ENCODE measurements at regions not wholly inside any gene's neighbourhood (a gene's known extent, or its start where the extent isn't known, plus 50 kb on each side); places are given as distances from the start of the nearest gene placed in this dataset.

DNA sequence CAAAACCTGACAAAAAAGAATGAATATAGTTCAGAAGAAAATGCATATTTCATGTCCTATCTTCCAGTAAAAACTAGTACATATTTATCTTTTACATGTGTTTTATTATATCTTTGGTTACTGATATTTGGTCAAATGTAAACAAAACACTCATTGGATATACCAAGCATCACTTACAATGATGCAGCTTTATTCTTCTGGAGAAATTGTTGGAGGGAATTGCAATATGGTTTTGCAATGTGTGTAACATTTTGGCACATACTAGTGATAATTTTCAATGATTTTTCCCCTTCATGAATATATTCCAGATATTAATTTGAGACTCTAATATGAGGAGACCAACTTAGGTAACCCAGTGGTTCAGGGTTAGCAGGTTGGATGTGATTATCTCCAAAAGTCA is 146.1 kb downstream of the ZC3H11B start:
- no peak for DNase-seq

DNA sequence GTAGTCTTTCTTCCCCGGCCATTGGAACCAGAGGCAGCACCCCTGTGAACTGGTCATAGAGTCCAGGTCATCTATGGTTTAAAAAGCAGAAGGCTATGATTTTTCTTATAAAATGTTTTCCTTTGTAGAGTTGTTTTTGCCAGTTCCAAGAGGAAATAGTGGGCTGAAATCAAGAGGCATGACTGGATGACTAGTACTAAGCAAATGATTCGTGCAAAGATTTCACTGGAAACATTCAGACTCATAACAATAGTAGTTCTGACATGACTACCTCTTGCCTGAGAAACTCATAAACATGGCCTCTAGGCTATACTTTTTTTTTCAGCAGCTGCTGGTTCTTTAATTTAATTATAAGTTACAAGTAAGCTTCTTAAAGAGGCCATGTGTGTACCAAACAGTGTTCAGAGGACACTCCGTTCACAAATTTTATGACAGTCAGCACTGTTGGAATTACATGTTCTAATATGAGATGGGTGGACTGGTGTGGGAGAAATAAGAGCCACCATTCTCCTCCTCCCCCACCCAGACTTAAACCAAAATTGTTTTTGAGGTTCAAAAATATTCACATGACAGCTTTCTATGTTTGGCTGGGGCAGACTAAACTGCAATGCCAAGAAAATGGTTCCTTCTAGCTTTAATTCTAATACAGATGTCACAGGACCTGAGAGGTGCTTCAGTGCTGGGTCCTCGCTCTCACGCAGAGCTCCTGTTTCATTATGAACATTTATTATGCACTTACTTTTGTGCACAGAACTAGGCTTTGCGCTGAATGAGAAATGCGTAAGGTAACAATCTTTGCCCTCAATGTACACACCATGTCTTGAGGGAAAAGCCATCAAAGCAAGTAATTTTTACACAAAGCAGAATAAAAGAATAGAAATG is 147.5 kb downstream of the ZC3H11B start:
- DNase-seq: peak; percentile 75

DNA sequence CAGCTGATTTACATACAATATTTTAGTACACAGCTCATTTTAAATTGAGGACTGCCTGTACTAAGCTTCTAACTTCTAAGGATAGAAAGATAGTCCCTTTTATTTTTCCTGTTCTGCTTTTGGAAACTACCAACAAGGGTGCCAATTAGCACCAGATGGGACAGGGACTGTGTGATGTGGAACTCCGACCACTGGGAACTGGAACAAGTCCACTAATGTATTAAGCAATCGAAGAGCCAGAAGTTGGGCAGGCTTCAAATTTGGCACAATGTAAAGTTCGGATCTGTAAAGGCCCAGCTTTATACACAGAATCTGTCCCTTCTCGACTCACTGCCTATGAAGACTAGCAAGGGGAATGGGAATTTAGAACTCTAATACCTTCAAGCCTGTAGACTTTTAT is 149.3 kb downstream of the ZC3H11B start:
- DNase-seq: no peak

DNA sequence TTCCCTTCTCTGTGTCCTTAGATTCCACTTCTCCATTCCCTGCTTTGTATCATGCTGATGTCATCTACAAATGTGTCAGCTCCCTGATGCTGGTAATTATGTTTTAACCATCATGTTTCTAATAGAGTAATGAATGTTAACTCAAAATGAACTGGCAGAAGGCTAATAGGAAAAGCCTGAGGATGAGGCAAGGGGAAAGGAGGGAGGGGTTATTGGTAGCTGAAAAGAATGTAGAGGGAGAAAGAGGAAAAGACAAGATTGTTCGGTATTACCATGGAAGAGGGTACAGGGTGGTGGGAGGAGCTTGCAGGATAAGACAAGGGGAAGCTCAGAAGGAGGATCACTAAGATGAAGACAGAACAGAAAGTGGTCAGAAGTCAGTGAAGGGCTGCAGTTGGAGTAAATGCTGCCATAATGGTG is 150.9 kb downstream of the ZC3H11B start:
- DNase-seq: peak; percentile 69

DNA sequence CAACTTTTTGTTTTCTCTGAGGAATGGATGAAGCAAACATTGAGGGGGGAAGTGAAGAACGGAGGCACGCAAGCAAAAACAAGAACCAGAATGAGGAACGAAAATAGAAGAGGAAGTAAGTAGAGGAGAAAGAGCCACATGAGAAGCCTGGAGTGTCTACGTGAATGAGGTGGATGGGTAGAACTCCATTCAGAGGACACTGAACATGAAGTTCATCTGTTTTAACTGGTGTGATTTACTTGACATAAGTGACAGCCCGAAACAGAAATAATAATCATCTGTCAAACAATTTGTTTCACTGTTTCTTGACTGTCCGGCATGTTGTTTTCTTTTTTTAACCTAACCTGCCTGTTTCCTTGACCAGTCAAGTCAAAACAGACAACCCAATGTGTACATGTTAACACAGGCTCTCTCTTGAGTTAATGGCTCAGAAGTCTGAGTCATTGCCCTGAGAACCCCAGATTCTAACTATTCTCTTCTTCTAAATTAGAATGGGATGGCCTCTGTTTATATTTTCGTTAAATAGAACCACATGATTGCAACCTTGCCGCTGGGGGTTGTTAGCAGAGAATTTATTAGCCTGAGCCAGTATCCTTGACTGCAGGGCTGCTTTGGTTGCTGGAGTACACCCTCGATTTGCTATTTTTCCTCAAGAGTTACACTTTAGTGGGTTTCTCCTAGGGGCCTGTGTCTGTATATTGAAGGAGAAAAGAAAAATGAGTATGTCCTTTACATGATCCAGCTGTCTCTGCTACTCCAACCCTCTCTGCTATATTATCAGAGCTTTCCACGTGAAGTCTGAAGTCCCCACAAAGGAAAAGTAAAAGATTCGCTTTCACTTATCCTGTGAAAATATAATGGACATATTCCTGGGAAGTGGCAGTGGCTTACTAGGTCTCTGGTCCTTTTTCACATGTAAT is 151.7 kb downstream of the ZC3H11B start:
- peak; percentile 86 for DNase-seq

DNA sequence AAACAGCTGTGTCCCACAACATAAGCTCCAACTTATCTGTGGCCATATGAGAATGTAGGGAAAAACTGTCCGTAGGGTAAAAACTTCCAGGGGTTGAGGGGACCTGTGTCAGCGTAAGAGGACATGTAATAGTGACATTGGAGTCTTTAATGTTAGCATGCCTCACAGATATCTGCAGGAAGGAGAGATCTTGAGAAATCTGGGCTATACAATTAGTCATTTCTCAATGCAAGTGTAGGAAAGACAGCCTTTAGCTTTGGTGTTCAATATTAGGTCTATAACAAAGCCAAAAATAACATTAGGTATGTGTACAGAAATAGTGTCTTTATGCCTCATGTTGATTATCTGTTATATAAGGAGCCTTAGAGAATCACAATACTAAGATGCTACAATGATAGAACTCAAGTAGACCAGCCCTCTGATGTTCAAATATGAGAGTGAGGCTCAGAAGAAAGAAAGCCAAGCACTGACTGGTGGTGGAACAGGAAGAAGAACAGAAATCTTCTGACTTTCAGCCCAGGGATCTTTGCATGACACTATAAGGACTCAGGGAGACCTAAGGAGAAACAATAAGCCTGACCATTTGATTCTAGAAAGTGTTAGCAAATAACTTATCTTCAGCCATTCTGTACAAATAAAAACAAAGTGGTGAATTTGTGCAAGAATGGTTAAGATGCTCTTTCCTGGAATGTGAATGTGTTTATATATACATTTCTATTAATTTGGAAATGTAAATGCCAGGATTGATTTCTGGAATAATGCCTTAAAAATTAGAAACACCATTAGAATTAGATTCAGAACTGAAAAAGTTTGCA is 152.6 kb downstream of the ZC3H11B start:
- DNase-seq: peak; percentile 48

DNA sequence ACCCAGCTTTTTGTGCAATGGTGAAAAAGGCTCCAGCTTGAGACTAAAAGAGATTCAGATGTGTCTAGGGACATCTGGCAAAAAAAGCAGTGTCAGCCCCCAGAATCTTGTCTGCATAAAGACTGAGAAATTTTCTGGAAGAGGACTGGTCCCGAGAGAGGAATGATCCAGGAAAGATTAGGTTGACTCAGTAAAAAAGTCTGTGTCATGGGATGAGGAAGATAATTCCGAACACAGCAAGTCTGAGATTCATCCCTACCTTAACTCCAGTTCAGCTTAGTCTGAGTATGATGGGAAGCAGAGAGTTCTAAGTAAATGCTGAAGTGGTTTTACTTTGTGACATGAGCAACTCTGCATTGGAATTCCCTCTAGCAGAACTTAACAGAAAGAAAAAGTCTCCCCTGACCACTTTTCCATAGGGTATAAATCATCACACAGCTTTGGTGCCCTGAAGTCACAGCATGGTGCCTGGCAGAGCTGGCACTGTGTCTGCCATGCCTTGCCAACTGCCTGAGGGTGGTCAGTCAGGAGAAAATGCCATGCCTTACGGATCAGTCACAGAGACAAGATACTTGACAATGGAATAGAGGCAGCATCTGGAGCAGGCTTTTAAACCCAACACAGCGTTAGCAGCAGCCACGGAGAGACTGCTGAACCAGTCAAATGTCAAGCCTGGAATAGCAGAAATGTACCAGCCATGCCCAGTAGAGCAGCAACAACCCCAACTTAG is 153.4 kb downstream of the ZC3H11B start:
- DNase-seq: peak; percentile 29

DNA sequence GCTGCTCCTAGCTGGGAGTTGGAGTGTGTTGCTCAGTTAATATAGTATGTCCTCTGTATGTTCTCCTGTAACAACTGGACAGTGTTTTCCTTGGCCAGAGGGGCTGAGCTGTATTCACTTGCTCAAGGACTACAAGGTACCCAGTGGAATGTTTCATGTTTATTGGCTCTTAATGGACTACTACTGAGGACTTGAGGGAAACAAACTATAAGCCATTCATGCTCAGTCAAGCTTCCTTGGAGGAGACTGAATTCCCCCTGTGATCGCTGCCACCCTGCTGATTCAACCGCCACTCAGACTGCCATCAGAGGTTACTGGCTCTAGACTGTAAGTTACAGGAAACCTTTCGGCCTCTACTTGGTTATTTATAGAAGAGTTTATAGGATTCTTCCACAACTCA is 166.6 kb downstream of the ZC3H11B start:
- DNase-seq: no peak

DNA sequence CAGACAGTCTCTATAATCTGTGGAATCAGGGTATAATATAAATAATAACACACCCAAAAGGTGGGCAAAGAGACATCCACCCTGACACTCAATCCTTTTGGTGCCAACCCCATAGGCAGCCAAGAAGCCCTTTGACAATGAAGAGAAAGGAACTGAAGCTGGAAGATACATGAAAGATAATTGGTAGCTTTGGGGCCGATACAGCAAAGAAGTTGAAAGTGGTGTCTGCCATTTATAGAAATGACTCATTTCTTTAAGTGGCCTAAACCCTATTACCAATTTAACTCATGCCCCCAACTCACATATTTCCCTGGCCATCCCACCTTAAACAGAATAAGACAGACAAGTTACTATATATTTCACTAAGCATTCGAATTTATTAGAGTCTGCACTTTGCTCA is 167.0 kb downstream of the ZC3H11B start:
- no peak for DNase-seq

DNA sequence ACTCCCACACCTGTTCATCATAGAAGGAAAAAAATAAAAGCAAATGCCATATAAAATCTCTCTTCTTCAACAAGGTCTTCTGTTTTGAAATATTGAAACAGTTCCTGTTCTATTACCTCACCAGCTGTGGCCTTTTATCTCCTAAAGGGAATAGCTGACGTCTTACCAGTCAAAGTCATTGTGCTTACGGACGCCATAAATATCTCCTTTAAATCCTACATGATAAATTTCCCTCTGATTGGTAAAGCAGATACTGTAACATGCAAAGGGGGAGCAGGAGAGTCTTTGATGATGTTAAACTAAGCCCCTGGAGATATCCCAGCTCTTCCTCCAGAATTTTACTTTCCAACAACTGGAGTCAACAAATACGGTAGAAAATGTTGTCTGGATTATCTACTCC is 168.4 kb downstream of the ZC3H11B start:
- DNase-seq: no peak

DNA sequence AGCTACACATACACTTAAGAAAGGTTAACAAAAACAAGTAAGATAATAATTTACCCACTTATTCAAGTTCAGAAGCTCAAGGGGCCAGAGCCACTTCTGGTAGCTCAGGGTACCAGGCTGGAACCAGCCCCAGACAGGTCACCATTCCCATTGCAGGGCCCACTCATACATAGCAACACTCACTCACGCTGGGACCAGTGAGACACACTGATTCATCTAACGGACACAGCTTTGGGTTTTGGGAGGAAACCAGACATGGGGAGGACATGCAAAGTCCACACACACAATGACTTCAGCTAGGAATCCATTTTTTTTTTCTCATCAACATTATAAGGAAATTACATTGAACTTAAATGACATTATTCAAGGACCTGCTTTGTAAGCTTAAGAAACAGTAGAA is 169.1 kb downstream of the ZC3H11B start:
- no peak for DNase-seq

DNA sequence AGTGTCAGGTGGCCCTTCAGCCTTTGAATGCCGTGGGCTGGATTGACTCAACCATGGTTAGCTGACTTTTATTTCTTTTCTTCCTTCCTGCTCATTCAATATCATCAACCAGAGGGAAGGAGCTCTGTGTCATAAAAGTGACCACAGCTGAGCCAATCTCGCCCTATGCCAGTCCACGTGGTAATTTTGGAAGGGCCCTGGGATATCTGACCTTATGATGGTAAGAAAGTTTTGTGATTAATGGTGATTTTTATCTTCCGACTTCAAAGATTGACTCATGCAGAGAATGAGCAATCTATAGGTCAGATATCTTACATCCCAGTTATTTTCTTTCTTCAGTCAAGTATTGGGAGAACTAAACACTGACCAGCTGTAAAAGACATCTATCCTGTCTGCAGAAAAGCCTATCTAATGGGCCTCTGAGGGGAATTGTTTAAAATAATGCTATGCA is 170.3 kb downstream of the ZC3H11B start:
- peak; percentile 46 for DNase-seq

DNA sequence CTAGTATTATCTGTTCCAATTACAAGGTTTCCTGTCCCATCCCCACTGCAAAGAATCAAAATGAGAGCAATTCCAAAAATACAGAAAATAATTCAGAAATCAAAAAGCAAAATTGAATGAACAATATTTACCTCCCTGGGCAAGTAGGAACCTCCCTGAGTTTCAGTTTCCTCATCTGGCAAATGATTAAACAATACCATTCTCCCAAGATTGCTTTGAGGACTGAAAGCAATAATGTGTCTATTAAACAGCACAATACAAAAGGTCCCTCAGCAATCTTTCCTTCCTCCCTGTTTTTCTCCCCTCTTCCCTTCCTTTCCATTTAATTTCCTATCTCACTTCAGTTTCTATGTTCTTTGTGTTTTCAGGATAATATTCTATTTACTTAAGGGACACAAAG is 171.0 kb downstream of the ZC3H11B start:
- DNase-seq: no peak

DNA sequence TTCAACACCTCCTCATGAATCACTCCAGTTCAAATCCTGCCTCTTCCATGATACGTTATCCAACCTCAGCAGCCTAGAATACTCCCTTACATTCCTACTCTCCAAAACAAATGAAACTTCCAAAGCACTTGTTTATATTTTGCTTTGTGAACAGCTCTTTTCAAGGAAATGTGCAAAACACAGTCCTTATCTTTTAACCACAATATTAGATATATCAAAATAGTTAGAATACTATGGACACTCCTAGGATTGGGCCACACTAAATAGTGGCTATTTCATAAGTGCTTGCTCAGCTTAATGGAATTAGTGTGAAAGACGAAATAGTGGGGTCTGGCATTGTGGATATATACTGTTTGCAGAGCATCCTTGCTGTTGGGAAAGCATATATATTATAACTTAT is 173.5 kb downstream of the ZC3H11B start:
- no peak for DNase-seq

DNA sequence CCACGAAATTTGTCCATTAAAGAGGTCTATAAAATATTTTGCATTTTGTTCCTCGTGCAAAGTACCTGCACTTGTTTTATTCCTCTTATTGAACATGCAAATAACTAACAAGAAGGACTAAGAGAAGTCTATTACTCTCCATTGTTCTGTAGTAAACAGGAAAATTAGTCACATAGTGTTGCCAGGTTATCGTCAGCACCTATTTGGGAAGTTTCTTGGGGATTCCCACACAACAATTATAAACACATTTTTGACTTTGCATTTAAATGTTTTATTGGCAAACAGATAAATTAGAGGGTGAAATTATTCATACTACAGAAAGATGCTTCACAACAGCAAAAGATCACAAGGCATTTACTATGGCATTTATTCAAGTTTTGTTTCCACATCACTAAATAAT is 174.5 kb downstream of the ZC3H11B start:
- no peak for DNase-seq

DNA sequence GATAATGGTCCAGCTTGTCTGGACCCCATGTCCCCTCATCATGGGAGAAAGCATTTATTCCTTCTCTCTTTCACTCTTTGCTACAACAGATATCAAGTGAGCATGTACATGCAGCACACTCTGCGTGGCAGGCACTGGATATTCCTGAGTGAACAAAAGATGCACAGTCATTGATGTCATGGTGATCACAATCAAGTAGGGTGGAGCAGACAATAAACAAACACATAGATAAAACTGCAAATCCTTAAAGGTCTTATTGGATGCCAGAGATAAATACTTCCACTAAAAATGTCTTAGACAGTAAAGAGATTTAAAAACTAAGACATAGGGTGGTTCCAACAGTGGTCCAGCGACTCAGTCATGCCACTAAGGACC is 178.0 kb downstream of the ZC3H11B start:
- no peak for DNase-seq

DNA sequence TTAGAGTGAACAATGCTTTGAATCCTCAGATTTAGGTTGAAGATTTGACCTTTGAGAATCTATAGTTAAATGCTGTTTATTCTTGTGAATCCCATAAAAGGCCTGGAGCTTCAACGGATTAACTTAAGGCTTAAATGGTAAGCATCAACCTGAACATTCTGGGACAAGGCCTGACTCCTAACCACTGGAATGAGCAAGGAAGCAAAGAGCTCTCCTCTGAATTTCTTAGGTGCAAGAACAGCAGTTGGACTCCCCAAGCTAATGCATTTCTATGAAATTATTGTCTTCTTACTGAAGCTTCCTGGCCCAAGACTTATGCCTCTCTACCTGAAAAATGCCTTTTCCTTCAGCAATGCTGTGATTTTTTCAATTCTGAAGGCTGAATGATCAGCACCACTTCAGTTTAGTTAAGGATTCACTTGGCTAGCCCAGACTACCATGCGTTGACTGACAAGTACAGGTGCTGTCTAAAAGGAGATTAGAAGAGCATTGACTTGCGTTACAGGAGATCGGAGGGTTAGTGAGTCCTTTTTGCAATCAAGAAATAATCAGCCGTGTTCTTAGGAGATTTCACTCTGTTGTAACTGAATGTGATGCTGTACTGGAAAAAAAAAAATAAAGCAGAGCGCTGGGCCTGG is 178.5 kb downstream of the ZC3H11B start:
- DNase-seq: no peak

DNA sequence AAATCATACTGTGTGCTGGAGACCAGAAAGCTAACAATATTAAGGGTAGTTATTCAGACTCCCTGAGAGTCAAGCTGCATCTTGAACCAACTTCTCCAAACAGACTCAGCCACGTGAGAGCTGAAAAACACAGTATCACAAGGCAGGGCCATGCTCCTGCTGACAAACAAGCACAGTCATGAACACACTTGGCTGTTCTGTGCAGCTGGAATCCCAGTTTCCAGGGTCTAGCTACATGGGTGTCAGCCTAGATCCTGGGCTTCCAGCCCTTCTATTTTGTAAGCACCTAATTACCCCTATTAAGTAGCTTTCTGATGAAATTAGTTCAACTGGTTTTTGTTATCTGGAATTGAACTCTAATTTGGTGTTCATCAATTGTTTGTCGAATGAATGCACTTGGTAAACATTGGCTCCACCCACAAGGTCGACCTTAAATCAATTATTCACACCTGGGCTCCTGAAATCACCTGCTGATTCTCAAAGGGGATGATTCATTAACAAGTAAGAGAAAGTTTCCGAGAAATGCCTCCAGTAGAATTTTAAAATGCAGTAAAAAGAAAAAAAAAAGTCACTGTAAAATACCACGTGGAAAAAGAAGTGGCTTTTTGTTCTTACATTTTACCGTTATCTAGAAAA is 179.3 kb downstream of the ZC3H11B start:
- DNase-seq: no peak

DNA sequence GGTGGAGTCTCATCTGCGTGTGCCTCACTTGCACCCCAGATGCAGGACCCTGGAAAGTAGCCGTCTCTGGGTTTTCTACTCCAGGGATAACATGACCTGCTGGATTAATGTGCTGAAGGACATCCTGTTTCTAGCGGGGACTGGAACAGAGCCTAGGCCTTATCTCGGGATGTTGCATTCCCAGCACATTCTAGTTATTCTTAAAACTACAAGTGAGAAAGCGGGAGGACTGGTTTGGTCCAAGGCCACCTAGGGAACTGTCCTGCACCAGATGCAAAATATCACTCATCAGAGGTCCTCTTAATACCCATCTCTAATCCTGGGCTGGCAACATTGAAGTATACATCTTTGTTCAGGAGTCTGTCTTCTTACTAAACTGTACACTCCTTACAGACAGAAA is 179.9 kb downstream of the ZC3H11B start:
- DNase-seq: no peak

DNA sequence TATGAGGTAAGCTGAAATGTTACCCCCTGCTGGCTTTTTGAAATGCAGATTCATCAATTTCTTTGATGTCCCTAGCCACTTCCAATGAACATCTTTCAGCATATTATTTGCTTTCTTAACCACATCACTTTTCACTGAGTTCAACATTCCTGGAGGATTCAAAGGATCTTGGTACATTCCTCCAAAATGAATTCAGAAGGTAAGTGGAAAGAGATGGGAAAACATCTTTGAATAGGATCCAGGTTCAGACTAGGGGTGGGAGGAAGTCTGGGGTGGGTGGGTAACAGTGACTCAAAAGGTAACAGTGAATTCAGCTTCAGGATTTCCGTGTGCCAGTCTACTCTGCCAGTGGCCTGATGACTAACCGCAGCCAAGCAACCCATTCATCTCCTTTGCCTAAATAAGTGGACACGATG is 180.7 kb downstream of the ZC3H11B start:
- DNase-seq: no peak

DNA sequence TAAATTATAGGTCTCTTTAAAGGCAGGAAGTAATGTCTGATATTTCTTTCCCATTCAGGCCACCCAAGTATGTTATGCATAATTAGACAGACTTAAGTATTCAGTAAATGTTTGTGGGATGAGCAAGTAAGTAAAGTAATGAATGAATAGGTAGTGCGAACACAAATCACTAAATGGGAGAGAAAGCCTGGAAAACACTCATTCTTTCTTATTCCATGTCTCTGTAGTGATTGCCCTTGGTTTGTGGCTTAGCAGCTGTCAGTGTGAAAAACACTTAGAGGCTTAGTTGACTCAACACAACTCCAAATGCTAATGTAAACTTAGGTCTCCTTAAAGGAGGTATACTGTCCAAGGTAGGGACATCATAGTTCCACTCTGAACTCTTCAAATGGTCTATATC is 182.5 kb downstream of the ZC3H11B start:
- DNase-seq: no peak

Data from suppressor macrophage treated with lipopolysaccharide for 4 hours (primary cell).